ENCODE measurements at regions not wholly inside any gene's neighbourhood (a gene's known extent, or its start where the extent isn't known, plus 50 kb on each side); places are given as distances from the start of the nearest gene placed in this dataset.

DNA sequence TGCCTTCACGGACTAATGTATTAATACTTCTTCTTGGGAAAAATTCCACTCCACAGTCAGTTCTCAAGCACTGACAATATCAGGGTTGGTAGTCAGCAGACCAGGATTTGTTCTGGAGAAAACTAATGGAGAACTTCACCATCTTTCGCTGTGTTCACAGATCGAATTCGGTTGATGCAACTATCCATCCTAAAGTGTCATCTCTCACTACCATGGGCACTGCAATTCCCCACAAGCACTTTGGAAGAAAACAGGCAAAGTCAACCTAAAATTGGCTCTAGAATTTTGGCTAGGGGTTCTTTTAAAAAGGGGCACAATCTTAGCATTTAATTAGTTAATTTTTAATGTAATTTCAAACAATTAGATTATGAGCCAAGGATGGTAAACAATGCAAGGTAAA, 164.4 kb downstream of the HGF start:
- no peak for DNase-seq

DNA sequence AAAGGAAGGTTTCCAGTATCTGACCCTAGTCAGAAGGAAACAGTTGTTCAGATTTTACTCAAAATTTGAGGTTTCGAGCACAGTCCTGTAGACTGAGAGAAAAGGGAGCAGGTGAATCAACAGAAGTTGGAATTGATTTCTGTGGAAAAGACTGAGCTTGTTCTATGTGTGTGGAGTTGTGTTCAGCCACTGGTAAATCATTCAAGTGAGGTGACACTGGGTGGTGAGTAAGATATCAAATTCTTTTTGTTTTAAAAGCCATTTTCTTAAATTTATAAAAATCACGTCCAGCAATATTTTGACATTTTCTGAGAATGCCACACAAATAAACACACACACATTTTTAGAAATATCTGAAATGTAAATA, 165.1 kb downstream of the HGF start:
- DNase-seq: no peak

DNA sequence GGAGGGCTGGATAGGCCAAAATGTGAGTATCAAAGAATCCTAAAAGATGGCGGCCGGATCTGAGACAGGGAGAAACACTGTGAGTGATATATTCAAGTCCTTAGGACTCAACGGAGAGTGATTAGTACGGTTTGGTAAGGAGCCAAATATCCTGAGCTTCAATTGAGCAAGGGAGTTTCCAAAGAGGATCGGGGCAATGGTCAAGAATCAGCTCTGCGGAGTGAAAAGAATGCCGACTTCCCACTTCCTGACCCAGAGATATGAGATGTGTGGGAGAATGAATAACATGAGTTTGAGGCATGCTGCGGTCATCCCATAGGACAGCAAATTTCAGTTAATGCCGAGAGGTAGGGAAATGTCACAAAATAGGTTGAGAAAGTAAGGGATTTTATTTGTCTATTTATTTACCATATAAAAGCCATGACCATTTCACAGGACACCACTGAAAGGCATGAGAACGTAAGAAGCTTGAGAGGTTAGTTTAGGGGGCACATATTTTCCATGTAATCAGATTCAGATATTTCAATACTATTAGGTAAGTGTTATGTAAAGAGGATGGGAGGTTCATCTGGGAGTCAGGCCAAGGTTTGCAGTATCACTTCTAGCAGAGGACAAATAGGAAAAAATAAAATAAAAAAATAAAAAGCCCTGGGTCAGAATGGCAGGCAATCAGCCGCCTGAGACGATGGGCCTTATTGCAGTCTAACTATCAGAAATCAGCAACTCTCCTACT, 165.6 kb downstream of the HGF start:
- no peak for DNase-seq

DNA sequence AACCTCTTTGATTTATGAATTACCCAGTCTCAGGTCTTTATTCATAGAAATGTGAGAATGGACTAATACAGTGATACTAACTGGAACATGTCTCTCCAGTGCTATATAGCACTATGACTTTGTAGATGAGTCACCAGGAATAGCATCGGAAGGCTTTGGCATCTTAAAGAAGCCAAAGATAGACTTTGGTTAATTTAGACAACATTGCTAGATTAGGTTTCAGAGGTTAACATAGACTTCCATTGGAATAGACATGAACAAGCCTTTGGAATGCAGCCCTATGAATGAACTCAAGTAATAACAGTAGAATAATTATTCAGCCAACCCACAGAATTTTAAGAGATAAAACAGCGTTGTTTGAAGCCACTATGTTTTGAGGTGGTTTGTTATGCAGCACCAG, 169.2 kb downstream of the HGF start:
- no peak for DNase-seq

DNA sequence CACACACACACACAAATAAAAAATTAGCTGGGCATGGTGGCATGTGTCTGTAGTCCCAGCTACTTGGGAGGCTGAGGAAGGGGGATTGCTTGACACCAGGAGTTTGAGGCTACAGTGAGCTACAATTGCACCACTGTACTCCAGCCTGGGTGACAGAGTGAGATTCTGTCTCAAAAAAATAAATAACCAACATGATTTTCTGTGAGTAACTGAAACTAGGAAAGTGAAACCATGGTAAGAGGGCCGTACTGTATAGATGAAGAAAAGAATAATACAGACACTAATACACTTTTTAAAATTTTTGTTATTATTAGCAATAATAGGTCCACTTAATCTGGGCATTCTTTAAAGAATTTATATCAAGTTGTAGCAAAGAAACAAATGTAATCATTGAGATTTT, 170.9 kb downstream of the HGF start:
- DNase-seq: no peak

DNA sequence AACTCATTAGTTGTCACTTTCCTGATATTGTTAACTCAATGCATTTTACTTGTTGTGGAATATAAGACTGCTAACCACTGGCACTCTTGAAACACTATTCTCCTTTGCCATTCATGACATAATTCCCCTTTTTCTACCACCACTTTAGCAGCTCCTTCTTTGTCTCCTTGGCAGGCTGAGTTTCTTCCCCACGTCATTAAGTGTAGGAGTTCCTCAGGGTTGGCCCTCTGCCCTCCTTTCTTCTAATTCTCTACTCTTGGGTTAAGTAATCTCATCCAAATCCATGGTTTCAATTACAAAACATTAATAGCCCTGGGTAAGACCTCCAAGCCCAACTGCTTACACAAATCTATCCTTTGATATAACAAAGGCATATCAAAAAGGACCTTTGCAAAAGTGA, 175.1 kb downstream of the HGF start:
- DNase-seq: no peak

DNA sequence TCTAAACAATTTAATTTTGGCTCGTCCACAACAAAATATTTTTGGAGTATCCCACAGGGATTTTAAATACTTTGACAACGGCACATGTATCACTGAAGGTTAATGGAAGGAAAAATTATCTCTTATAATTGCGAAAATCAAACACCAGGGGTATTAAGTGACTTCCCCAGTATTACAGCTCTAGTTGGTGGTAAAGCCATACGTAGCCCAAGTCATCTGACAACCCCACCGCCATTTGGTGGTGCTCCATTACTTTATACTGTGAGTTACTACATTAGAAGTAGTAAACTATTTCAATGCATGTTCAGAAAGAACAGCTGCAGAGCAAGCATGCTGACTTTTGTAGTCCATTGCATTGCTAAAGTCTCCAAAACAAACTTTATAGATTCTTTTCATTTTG, 179.7 kb downstream of the HGF start:
- DNase-seq: no peak

DNA sequence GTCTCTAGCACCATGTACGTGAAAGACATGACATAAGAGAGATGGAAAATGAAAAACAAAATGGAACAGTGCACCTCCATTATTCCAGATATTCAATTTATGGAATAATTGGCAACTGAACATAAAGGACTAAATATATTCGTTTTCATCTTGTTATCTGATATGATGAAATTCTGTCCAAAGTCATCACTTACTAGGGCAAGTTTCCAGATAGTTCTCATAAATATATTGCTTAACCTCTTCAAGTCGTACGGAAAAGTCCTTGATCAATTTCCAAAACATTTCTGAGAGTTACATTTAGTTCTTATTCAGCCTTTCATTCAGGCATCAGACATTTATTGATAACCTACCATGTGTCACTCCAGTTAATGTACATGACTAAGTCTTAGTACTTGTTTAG, 185.2 kb downstream of the HGF start:
- DNase-seq: no peak

DNA sequence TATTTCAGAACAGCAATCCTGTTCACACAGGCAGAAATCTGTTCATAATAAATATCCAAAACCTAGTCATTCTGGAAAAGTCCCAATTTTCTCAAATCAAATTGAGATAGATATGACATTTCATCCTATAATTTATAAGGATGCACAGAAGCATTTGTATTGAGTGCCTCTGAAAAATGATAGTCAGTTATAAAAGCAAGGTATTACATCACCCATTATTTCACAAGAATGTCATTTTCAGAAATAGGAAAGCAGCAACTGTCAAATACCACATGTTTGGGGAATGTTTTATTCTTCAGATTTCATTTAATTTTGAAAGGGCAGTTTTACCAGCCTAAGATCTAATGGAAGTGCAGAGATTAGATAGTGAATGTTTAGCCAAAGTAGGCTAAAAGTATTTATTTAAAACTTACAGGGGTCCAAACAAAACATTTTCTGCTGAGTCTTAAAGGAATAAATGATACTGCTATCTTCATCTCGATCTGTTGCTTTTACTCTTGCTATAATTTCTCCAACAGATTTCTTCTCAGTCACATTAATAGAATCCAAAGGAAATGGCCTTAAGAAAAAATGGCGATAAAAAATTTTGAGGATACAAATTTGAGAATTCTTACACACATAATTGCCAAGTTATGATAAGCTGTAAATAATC, 185.8 kb downstream of the HGF start:
- no peak for DNase-seq

DNA sequence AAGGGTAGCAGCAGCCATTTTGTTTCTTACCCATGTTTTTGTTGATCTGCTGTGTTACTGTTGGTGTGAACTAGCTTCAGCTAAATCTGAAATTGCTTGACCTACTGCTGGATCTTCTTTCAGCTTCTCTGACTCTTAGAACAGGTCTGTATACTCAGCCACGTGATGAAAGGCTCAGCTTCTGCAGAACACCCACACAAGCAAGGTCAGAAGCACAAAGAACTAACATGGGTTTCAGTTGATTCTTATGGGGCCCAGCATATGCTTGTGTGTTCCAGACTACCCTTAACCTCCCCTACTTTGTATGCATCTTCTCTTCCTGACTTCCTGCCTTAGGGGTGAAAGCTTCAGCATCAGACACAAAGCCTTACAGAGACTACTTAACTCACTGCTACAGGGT, 186.8 kb downstream of the HGF start:
- DNase-seq: no peak

DNA sequence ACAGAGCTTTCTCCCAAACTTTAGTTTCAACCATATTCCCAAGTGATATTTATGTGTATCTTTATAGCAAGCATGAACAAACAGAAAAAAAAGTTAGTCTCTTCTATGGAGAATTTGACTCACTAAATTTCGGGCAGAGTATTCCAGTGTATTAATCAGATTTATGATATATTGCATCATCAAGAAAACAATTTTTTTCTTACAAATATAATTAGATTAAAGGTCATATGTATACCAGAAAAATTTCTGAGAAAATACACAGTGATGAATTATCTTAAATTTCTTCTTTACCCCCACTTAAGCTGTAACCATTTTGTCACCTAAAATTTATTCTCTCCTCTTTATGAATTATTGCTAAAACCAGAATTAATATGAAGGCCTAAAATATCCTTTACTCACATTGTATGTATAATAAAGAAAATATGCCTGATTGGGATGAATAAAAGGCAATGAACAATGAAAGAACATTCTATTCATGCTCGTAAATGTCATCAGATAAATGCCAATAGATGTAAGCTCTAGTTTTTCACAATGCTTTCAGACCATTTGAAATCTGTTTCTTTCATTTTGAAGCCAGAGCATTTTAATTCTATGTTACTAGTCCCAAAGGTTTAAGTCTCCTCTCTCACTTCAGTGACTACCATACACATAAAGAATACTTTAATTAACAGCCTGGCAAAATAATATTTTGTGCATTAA, 192.1 kb downstream of the HGF start:
- no peak for DNase-seq

DNA sequence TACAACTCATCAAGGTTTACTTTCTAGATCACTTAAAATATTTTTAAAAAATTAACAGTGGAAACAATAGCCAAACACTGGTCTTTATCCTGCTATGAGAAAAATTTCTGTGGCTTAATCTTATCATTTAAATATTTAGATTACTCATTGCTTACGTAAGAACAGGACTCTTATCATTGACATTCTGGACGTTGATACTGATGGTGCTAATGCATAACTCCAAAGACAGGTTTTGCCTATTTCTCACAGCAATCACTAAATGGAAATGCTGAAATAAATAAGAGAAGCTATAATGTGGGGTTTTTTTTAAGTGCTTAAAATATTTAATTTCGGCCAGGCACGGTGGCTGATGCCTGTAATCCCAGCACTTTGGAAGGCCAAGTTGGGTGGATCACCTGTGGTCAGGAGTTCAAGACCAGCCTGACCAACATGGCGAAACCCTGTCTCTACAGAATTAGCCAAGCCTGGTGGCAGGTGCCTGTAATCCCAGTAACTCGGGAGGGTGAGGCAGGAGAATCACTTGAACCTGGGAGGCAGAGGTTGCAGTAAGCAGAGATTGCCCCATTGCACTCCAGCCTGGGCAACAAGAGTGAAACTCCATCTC, 195.0 kb downstream of the HGF start:
- DNase-seq: no peak

DNA sequence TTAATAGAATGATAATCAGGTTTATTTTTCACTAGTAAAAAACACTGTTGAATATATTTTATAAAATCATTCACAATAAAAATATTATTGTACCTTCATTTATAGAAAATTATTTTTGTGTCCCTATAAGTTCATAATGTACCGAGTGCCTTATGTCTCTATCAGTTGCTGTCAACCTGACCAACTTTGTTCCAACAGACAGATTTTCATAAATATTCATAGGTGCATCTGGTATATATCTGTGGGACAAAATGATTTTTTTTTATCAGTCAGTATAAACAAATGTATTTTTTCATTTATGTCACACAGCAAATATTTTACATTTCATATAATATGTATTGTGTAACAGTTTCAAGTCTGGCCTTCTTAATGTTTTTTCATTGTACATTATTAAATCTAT, 195.9 kb downstream of the HGF start:
- no peak for DNase-seq

DNA sequence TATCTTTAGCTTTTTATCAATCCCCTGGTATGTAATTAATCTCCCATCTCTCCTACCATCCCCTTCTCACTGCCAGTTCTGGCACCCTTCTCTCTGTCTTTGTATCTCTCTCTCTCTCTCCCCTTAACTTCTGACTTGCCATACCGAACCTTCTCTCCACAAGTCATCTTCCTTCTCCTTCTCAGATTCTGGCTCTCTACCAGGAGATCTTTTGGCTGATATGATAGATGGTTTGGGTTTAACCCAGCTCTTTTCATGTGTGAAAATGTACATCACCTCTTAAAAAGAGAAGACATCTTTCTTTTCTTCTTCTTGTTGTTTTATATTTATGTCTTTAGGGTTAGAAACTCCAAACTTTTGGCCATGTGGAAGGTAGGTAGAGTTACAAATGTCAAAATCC, 196.7 kb downstream of the HGF start:
- DNase-seq: no peak

DNA sequence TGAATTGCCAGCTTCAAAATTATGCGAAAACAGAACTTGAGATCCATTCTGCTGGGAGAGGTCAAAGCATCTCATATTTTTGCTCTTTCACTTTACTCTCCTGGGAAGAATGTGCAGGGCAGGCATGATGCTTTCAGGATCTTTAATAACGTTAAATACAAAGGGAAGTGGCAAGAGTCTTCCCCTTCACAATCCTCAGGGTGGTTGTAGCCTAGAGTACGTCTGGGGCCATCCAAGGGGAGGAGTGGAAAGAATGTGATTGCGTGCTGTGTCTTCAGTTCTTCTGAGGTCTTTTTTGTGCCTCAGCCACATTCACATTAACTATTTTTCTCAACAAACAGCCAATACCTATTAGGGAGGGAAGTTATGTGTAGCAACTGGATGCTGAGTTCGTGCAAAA, 207.3 kb downstream of the HGF start:
- DNase-seq: no peak

DNA sequence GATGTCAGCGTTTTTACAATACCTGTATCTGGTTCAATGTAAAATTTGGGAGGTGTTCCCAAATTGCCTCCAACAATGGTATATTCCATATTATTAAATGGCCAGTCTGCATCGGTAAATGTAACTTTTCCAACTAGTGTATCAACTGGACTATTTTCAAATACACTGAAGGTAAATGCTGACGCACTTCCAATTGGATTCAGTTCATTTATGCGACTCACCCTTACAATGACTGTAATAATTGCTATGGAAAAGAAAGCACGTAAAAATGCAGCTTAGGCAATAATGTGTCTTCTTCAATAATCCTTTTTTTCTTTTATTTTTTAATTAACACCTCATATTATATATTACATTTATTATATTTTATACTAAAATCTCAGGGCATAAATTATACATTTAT, 209.1 kb downstream of the HGF start:
- no peak for DNase-seq

DNA sequence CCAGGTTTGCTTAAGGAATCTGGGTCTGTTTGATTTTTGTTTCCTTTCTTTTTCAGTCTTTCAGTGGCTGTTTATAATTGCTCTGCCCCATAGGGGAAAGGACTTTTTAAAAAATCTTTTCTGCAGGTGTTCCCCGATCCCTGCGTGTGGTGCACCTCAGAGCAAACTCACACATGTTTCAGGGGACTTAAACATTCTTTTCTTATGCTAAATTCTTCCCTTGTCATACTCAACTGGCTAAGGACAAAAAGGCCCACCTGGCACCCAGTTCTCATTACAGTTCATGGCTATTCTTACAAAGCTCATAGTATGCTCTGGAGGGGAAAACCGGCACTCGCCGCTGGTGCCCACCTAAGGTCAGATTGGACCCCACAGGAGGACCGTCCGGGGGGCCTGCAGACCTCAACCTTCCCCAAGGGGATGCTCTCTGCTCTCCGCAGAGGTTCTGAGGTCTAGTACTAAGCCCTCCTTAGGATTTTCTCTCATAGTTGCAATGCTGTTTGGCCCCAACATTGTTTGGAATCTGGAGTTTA, 220.3 kb downstream of the HGF start:
- no peak for DNase-seq

DNA sequence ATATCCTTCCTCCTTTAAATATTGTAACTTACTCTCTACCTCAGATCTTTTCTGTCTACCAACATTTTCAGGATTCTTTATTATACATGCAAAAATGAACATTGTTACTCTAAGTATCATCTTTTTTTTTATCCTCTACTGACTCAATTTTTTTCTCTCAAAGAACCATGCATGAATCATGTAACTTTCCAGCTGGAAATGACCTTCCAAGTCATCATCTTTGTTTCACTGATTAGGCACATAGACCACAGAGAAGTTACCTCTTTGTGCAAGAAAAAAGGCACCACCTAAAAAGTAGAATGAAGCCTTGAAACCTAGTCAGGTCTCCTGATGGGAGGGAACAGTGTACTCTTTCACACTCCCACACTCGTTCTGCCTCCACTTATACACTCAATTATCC, 234.9 kb downstream of the HGF start:
- no peak for DNase-seq

DNA sequence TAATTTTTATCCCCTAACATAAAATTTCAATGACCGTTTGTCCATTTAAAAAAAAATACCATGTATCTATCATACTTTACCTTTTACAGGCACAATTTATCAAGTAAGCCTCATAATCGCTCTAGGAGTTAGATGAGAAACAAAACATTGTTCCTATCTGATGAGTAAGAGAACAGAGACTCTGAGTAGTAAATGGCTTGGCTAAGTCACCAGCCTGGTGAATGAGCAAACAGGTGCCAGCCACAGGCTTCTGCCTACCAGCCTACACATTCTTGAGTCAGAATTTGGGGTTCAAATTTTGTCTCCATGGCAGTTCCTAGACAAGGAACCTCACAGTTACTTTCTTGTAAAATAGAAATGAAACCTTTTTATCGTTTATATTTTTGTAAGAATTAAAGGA, 235.4 kb downstream of the HGF start:
- DNase-seq: no peak

DNA sequence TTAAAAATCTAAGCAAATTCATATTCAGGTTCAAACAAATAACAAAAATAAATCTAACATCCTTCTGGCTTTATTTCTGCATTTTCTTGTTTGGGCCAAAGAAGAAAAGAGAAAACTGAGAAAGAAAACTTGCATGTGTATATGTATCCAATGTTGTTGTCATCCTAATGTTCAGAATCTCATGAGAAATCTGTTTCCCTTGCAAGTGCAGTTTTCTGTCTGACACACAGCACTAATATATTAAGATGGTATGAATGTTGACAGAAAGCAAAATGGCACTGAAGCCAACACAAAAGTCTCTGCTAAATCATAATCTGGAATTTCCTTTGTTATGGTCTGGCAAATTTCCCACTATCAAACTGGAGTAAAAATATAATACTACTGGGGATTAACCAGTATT, 235.9 kb downstream of the HGF start:
- no peak for DNase-seq

DNA sequence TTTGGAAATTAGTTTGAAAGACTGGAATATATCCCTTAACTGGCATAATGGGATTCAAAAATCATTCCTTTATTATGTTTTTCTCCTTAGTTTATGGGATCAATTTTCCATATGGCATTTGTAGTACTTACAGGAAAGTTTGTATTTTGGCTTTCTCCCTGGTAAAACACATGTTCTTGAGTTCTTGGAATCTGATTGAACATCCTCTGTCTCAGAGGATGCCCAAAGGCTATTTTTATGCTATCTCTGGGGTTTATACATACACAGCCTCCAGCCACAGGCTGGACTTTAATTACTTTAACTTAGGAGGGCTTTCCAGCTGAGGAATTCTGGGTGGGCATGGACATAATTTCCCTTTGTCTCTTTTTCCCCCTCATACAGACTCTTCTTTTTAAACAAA, 236.4 kb downstream of the HGF start:
- DNase-seq: no peak

DNA sequence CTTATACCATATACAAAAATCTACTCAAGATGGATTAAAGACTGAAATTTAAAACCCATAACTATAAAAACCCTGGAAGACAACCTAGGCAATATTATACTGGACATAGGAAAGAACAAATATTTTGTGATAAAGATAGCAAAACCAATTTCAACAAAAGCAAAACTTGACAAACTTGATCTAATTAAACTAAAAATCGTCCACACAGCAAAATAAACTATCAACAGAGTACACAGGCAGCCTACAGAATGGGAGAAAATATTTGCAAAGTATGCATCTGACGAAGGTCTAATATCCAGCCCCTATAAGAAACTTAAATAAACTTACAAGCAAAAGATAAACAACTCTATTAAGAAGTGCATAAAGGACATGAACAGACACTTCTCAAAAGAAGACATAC, 240.1 kb downstream of the HGF start:
- DNase-seq: no peak

DNA sequence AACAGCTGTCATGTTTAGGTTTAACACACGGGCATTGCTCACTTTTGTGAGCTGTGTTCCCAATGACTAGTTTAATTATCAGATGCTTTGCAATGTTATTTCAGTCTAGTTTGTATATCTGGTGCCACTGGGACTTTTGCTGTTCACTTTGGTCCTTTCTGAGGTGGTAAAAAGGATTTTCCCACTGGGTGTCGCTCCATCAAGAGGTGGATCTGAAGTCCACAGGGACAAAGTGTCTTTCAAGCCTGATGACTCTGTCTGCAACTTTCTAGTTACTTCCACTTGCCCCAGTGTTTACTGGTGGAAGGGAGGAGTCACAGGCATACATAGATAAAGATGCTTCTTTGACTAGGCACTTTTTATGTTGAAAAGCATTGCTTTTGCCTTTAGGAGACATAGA, 242.2 kb downstream of the HGF start:
- DNase-seq: no peak

DNA sequence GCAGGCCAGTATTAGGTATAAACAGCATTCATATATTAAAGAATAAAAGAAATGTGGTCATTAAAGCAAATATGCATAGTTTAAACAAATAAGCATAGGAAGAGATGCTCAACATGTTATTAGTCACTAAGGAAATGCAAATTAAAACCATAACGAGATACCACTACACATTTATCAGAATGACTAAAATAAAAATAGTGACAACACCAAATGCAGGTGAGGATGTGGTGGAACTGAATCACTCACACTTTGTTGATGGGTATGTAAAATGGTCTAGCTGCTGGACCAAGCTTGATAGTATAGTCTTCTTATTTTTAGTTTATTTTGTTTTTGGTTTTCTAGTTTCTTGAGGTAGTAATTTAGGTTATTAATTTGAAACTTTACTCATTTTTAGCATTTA, 242.9 kb downstream of the HGF start:
- no peak for DNase-seq
